ENCODE measurements at regions not wholly inside any gene's neighbourhood (a gene's known extent, or its start where the extent isn't known, plus 50 kb on each side); places are given as distances from the start of the nearest gene placed in this dataset.

GRCh38 chr10:120983721-120984120 is 132.6 kb downstream of the WDR11 start:
- no peak for DNase-seq (ENCODE audit: low read depth)

DNA sequence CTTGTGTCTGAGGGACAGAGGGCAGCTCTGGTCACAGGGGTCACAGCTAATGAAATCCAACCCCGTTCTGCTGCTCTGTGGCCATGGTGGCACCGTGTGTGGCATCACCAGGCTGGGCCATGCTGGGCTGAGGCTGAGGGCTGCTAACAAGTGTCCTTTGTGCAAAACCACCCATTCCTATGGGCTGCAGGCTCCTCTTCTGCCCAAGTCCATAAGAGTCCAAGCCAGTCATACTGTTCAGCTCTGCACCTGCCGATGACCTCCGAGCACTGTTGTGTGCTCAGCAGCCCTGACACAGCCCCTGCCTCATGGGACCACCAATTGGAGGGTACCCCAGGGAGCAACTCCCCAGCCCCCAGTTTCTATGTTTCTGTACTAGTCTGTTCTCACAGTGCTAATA is 133.1 kb downstream of the WDR11 start:
- DNase-seq (ENCODE audit: low read depth): no peak

GRCh38 chr10:120987359-120987758 is 136.2 kb downstream of the WDR11 start:
- DNase-seq (ENCODE audit: low read depth): no peak

GRCh38 chr10:120988751-120989150 is 137.6 kb downstream of the WDR11 start:
- DNase-seq (ENCODE audit: low read depth): no peak

DNA sequence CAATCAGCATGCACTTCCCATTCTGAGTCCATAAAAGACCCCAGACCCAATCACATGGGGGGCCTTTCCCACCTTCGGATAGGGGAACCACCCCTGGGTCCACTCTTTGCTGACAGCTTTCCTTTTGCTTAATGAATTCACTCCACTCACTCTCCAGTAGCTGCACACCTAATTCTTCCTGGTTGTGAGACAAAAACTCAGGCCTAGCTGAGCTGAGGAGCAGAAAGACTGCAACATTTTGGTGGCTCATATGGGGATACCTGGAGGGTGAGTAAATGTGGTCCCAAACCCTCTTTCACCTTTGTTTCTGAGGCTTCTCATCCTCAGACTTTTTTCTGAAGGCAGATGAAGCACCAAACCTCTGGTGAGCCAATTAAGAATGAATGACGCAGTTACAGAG is 138.1 kb downstream of the WDR11 start:
- DNase-seq (ENCODE audit: low read depth): no peak

DNA sequence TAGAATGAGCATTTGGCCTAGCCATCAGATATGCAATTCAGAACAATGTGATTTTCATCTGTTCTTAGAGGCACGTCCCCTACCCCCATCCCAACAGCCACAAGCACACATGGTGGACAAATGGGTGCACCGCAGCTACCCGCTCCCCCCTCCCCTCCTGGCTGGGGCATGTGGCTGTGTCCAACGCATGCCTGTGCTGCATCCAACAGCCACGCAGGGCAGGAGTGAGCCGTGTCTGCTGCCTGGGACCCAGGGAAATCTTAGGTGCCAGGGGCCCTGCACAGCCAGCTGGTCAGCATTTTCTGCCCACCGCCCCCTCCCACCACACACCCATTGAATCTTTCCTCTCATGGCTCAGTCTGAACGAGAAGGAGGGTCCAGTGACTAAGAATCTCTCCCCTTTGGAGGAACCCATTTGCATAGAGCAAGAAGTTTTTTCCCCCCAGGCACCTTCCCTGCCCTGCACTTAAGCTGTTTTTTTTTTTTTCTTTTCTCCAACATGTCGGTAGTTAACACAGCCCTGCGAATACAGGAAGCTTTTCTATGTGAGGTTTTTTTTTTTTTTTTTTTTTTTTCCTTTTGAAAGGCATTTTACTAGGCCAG is 138.9 kb downstream of the WDR11 start:
- DNase-seq (ENCODE audit: low read depth): no peak

GRCh38 chr10:120990831-120991230 is 139.7 kb downstream of the WDR11 start:
- no peak for DNase-seq (ENCODE audit: low read depth)

DNA sequence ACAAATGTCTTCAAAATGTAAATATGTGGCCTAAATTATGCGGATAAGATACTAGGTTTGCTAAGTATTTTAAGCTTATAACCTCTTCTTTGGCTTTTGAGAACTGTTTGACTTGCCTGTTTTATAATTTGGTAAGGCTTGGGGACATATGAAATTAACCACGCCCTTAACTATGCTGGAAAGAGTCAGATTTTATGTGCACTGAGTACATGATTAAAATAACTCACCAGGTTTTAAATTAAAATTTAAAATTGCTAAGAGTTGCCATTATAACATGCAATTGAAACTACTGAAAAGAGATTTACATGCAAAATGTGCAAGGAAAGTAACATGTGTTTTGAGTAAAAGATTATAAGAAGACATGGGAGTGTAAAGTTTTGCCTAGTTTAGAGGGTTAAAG is 141.9 kb downstream of the WDR11 start:
- DNase-seq (ENCODE audit: low read depth): no peak

GRCh38 chr10:120995768-120996167 is 144.6 kb downstream of the WDR11 start:
- DNase-seq (ENCODE audit: low read depth): no peak

- no peak for DNase-seq (ENCODE audit: low read depth)
Observed at GRCh38 chr10:120996456-120997034, 145.4 kb downstream of the WDR11 start.

- no peak for DNase-seq (ENCODE audit: low read depth)
Observed at GRCh38 chr10:120997313-120997712, 146.2 kb downstream of the WDR11 start.

DNA sequence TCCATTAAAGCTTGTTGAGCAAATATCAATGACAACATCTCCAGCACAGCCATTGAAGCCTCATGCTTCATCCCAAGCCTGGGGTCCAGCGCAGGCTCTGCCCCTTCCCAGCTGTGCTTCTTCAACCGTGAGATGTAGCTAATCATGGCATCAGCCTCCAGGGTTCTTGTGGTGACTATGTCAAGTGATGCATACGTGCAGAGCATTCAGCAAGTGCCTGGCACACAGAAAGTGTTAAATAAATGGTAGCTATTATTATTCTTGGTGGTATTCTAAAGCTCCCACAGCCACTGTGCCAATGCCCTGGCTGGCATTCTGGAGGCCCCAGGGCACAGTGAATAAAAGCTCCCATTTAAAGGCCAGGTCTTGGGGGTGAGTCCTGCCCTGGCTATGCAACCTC is 146.6 kb downstream of the WDR11 start:
- DNase-seq (ENCODE audit: low read depth): no peak

- no peak for DNase-seq (ENCODE audit: low read depth)
Observed at GRCh38 chr10:120998251-120998650, 147.1 kb downstream of the WDR11 start.

GRCh38 chr10:120998782-120999285 is 147.7 kb downstream of the WDR11 start:
- no peak for DNase-seq (ENCODE audit: low read depth)

DNA sequence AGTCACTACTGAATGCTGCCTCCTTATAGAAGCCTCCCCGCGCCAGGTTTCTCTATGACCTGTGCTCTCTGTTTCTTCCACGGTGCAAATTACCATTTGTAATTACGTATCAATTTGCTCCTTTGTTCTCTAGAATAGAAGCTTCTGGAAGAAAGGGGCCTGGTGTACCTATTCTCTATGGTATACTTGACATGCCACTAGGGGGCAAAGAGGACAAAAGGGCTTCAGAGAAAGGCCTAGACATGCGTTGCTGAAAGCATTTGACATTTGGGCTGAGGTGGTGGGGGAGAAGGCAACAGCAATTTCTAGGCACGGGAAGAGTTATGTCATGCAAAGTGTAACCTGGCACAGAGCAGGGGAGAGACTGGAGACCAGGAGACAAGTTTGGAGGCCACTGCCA is 148.7 kb downstream of the WDR11 start:
- DNase-seq (ENCODE audit: low read depth): no peak

DNA sequence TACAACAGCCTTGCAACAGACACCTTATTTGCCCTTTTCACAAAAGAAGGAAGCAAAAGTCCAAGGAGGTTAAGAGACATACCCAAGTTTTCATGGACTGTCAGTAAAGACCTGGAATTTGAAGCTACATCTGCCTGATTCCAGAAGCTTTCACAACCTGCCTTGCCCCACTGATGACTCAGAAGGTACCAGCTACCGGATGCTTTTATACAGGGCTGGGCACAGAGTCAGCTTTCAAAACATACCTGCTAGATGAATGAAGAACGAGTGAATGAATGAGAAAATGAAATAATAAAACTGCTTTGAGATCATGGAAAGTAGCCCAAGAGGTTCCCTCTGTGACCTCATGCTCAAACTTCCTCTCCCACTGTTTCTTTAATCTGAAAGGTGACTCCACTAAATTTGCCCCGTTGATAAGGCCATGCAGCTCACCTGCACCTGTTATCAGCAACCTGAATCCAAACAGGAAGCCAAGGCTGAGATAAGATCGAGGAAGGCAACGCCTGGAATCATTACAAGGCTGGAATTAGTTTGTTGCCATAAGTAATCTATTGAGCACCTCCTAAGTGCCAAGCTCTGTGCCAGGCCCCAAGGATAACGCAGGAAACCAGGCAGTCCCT is 151.5 kb downstream of the WDR11 start:
- DNase-seq (ENCODE audit: low read depth): no peak

GRCh38 chr10:121005948-121006587 is 154.9 kb downstream of the WDR11 start:
- no peak for DNase-seq (ENCODE audit: low read depth)

DNA sequence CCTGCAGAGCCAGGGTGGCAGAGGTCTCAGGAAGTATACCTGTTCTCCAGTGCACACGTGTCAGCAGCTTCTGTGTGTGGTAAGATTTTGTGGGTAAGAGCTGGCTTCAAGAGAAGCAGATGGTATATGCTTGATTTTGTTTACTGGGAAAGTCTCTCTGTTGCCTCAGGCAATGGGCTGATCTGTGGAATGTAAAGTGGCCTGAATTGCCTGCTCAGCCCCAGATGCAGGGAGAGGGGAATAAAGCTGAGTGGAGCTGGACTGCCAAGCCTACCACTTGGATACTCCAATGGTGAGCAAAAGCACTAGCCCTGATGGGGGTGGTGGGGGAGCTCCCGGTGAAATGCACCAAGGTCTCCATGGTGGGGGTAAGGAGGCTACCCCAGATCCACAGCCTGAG is 156.1 kb downstream of the WDR11 start:
- DNase-seq (ENCODE audit: low read depth): no peak

- no peak for DNase-seq (ENCODE audit: low read depth)
Observed at GRCh38 chr10:121015916-121016315, 164.8 kb downstream of the WDR11 start.

- no peak for DNase-seq (ENCODE audit: low read depth)
Observed at GRCh38 chr10:121024905-121025584, 173.9 kb downstream of the WDR11 start.

- no peak for DNase-seq (ENCODE audit: low read depth)
Observed at GRCh38 chr10:121025731-121026130, 174.6 kb downstream of the WDR11 start.

DNA sequence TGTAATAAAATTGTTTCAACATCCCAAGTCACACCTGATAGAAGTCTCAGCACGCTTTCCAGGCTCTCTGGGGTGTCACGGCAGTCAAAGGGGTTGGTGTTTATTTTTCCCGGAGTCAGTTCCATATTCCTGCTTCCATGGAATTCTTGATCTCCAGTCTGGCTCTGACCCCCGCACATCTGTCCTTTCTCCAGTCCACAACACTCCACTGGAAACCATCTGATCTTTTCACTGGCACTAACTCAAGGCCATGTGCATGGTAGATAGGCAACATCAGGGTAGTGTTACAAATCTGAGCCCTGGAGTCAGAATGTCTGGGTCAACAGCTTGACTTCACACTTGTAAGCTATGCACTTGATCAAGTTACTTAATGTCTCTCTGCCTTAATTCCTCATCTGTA is 176.2 kb downstream of the WDR11 start:
- no peak for DNase-seq (ENCODE audit: low read depth)

- DNase-seq (ENCODE audit: low read depth): no peak
Observed at GRCh38 chr10:121032460-121032859, 181.3 kb downstream of the WDR11 start.

All from activated T-cell treated with anti-CD3 and anti-CD28 coated beads for 48 hours (primary cell).